Keratinocyte (primary cell): ENCODE measurements at regions not wholly inside any gene's neighbourhood (a gene's known extent, or its start where the extent isn't known, plus 50 kb on each side); places are given as distances from the start of the nearest gene placed in this dataset.

Source experiments
- DNase-seq: peaks from one replicate; pipeline ENCODE4 v3.0.0-alpha.2; 2011; ENCODE audit warnings: low read depth, missing footprints, low spot score
- FAIRE-seq: peaks from 2 replicates; lab custom pipeline; 2011; peaks lifted over from hg19 to GRCh38; lab: Jason Lieb, UNC
- H2AFZ ChIP-seq: 2 replicates; pipeline ENCODE4 v1.6.0; 2012; ENCODE audit warnings: low read length, control low read depth, inconsistent platforms; ENCODE audit not compliant: control insufficient read depth
- H3K27ac ChIP-seq: 2 replicates; pipeline ENCODE4 v1.5.1; 2011; ENCODE audit warnings: low read length; ENCODE audit not compliant: control insufficient read depth, insufficient read depth
- H3K27me3 ChIP-seq: 3 replicates; pipeline ENCODE4 v1.6.0; 2011; ENCODE audit warnings: low read length; ENCODE audit not compliant: control insufficient read depth, insufficient read depth; ENCODE audit errors: extremely low read depth
- H3K36me3 ChIP-seq, 2 experiments: 2 replicates in 1 of 2; 3 replicates in 1 of 2; pipeline ENCODE4 v1.5.1; 2011; ENCODE audit warnings: low read length in 2 of 2, mild to moderate bottlenecking in 1 of 2; ENCODE audit not compliant: control insufficient read depth in 2 of 2, insufficient read depth in 2 of 2; ENCODE audit errors: extremely low read depth in 1 of 2
- H3K4me1 ChIP-seq: 3 replicates; pipeline ENCODE4 v1.5.1; 2011; ENCODE audit warnings: low read length; ENCODE audit not compliant: control insufficient read depth, insufficient read depth; ENCODE audit errors: extremely low read depth
- H3K4me2 ChIP-seq: 3 replicates; pipeline ENCODE4 v1.6.0; 2011; ENCODE audit warnings: low read depth, low read length; ENCODE audit not compliant: control insufficient read depth, insufficient read depth; ENCODE audit errors: extremely low read depth
- H3K4me3 ChIP-seq, 3 experiments: fragments of 200-600 bp in 1 of 3; sonication (generic) in 1 of 3; 2 replicates in 2 of 3; 3 replicates in 1 of 3; pipeline ENCODE4 v1.5.1; 2011 to 2016; ENCODE audit warnings: low read length in 3 of 3, mild to moderate bottlenecking in 3 of 3, control low read depth in 2 of 3, inconsistent platforms in 1 of 3, low read depth in 1 of 3, mixed read lengths in 1 of 3, mixed run types in 1 of 3, moderate library complexity in 1 of 3; ENCODE audit not compliant: control insufficient read depth in 2 of 3, insufficient read depth in 2 of 3; ENCODE audit errors: extremely low read depth in 1 of 3
- H3K79me2 ChIP-seq: 2 replicates; pipeline ENCODE4 v1.6.0; 2012; ENCODE audit warnings: low read length; ENCODE audit not compliant: control insufficient read depth, insufficient read depth
- H3K9ac ChIP-seq: 3 replicates; pipeline ENCODE4 v1.6.0; 2011; ENCODE audit warnings: low read length; ENCODE audit not compliant: control insufficient read depth, insufficient read depth; ENCODE audit errors: extremely low read depth
- H3K9me1 ChIP-seq: 3 replicates; pipeline ENCODE4 v1.6.0; 2011; ENCODE audit warnings: low read length; ENCODE audit not compliant: control insufficient read depth, insufficient read depth; ENCODE audit errors: extremely low read depth
- H3K9me3 ChIP-seq: 2 replicates; pipeline ENCODE4 v1.5.1; 2012; ENCODE audit warnings: low read depth, low read length; ENCODE audit not compliant: control insufficient read depth
- H4K20me1 ChIP-seq: 3 replicates; pipeline ENCODE4 v1.6.0; 2011; ENCODE audit warnings: low read length; ENCODE audit not compliant: control insufficient read depth, insufficient read depth; ENCODE audit errors: extremely low read depth
- EZH2 ChIP-seq: IDR thresholded peaks from one replicate; pipeline ENCODE4 v1.6.1; 2012; ENCODE audit warnings: inconsistent platforms, mild to moderate bottlenecking, low read length, moderate library complexity
- dilution Hi-C: fragments of 300-500 bp; cut with MboI; formaldehyde crosslinking; loops from one replicate; pipeline ENCODE4 v1.7.0; 2020; ENCODE audit warnings: low sequenced_read_pairs; ENCODE audit not compliant: extremely low pct_ligation_motif_present
- TF ChIP-seq, protein P1 (sequence below), 3 experiments: IDR thresholded peaks in 1 of 3; conservative IDR thresholded peaks in 1 of 3; optimal IDR thresholded peaks in 1 of 3; 2 replicates in 2 of 3; 3 replicates in 1 of 3; pipeline versions ENCODE3 to v1.5.1; 2011; ENCODE audit warnings: low read length in 3 of 3, mild to moderate bottlenecking in 3 of 3, moderate library complexity in 2 of 3, control low read depth in 1 of 3, inconsistent platforms in 1 of 3; ENCODE audit not compliant: insufficient read depth in 2 of 3; ENCODE audit errors: extremely low read depth in 1 of 3

DNA sequence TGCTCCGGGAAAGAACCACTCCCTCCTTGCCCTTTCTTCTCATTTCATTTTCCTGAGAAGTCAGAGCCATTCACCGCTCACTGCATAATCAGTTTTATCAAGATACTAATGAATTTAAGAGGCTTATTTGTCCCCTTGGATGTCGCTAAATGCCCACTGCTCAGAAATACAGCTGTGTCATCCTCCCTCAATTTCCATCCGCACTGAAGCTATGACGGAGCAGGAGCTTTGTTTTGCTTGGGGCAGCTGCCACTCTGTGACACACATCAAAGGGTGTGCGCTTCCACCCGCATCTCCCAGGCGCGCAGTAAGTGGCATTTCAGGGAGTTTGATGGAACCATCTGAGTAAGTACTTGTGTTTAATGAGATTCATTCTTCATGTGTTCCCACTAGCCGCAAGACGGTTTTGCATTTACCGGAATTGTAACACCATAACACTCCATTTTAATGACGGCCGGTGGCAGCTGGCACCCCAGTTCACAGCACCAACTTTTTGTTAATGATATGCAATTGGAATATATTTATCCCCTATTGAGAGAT, 103.8 kb upstream of the PARD3 start:
- Histone ChIP-seq H4K20me1 (no peaks in the 10 kb centered on the region), H3K79me2 (no peaks in the 10 kb centered on the region), H3K27ac (no peak overlapping the region), H3K4me3 (no peak overlapping the region), H3K9ac (no peak overlapping the region), H3K9me3 (no peaks in the 10 kb centered on the region), H3K36me3 (no peaks in the 10 kb centered on the region), H3K27me3 (no peaks in the 10 kb centered on the region), H3K4me1 (peaks cover 13% of the 10 kb centered on the region), H2AFZ (no peak overlapping the region), H3K4me2 (no peak overlapping the region), H3K9me1 (no peaks in the 10 kb centered on the region)
- dilution Hi-C loops = no loop called here
- DNase-seq (no peak), FAIRE-seq (no peak)
- TF ChIP-seq EZH2 = no peak
- TF ChIP-seq, protein P1, sequence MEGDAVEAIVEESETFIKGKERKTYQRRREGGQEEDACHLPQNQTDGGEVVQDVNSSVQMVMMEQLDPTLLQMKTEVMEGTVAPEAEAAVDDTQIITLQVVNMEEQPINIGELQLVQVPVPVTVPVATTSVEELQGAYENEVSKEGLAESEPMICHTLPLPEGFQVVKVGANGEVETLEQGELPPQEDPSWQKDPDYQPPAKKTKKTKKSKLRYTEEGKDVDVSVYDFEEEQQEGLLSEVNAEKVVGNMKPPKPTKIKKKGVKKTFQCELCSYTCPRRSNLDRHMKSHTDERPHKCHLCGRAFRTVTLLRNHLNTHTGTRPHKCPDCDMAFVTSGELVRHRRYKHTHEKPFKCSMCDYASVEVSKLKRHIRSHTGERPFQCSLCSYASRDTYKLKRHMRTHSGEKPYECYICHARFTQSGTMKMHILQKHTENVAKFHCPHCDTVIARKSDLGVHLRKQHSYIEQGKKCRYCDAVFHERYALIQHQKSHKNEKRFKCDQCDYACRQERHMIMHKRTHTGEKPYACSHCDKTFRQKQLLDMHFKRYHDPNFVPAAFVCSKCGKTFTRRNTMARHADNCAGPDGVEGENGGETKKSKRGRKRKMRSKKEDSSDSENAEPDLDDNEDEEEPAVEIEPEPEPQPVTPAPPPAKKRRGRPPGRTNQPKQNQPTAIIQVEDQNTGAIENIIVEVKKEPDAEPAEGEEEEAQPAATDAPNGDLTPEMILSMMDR (optimal IDR thresholded peaks at IDR 0.05 in 1 of 3, IDR thresholded peaks at IDR 0.05 in 1 of 3, conservative IDR thresholded peaks at IDR 0.05 in 1 of 3; ENCODE audit: extremely low read depth in 1 of 3, insufficient read depth in 2 of 3, low read length in 3 of 3) = no peak

DNA sequence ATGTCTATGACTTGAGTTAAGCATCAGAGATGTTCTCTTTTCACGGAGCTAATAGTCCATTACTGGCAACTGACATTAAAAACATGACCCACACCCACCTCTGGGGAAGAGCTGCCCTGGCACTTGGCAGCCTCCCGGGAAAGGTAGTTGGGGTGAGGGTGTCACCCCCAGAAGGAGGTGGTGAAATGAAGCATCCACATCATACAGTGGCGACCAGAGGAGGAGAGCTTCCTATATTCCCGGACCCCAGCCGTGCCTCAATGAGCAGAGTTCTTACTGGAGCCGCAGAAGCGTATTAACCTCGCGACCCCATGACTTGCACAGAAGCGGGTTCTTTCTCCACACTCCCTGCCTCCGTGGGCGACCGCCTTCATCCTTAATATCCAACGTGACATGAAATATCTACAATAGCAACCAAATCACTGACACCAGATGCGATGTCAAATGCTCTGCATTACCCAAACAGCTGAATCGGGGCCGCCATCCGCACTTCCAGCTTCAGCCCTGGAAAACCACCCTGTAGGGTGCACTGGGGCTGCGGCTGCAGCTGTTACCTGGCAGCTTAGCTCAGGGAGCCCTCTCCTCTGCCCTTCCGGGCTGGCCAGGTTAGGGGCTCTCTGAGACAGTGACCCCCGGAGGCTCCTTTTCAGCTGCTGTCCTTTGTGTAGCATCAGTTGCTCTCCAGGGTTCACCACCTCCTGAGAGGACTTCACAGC, 103.1 kb upstream of the PARD3 start:
- Histone ChIP-seq H3K27ac (no peak overlapping the region), H3K9me1 (no peaks in the 10 kb centered on the region), H3K79me2 (no peaks in the 10 kb centered on the region), H3K9me3 (no peaks in the 10 kb centered on the region), H4K20me1 (no peaks in the 10 kb centered on the region), H3K4me1 (peaks cover 13% of the 10 kb centered on the region), H3K36me3 (no peaks in the 10 kb centered on the region), H2AFZ (no peak overlapping the region), H3K9ac (no peak overlapping the region), H3K4me2 (no peak overlapping the region), H3K4me3 (no peak overlapping the region), H3K27me3 (no peaks in the 10 kb centered on the region)
- TF ChIP-seq, protein P1 (optimal IDR thresholded peaks at IDR 0.05 in 1 of 3, IDR thresholded peaks at IDR 0.05 in 1 of 3, conservative IDR thresholded peaks at IDR 0.05 in 1 of 3; ENCODE audit: extremely low read depth in 1 of 3, insufficient read depth in 2 of 3, low read length in 3 of 3) = no peak
- no peak for TF ChIP-seq EZH2
- DNase-seq = no peak
- dilution Hi-C loops = no loop called here
- no peak for FAIRE-seq
